Gastrocnemius medialis (tissue), 4 donors: ENCODE measurements at regions not wholly inside any gene's neighbourhood (a gene's known extent, or its start where the extent isn't known, plus 50 kb on each side); places are given as distances from the start of the nearest gene placed in this dataset.

ENCODE experiments used
- ATAC-seq, 2 donors: fragments of 150-250 bp; one replicate each; pipeline ENCODE4 v1.9.1; 2016
- DNase-seq, 2 donors: peaks; one replicate each; pipeline ENCODE4 v3.0.0-alpha.2; 2019
- H3K27ac ChIP-seq, 4 donors: fragments of 200-600 bp; sonication (generic); 1 replicate in 1 of 4; 2 replicates in 3 of 4; pipeline ENCODE4 v1.5.1; 2016 to 2018; ENCODE audit warnings: mild to moderate bottlenecking in 2 of 4, moderate library complexity in 1 of 4
- H3K27me3 ChIP-seq, 3 donors: fragments of 200-600 bp; sonication (generic) in 2 of 3; 1 replicate in 1 of 3; 2 replicates in 2 of 3; pipeline versions ENCODE4 v1.5.1 to v1.6.0; 2016 to 2019; ENCODE audit warnings: mild to moderate bottlenecking in 1 of 3, moderate library complexity in 1 of 3
- H3K36me3 ChIP-seq, 2 donors: fragments of 200-600 bp; sonication (generic) in 1 of 2; one replicate each; pipeline ENCODE4 v1.5.1; 2017 to 2018
- H3K4me1 ChIP-seq, 2 donors: fragments of 200-600 bp; sonication (generic) in 1 of 2; one replicate each; pipeline ENCODE4 v1.5.1; 2016 to 2017; ENCODE audit warnings: mild to moderate bottlenecking in 2 of 2
- H3K4me3 ChIP-seq, 4 donors: fragments of 200-600 bp; sonication (generic) in 3 of 4; 1 replicate in 1 of 4; 2 replicates in 3 of 4; pipeline ENCODE4 v1.5.1; 2016 to 2019; ENCODE audit warnings: mild to moderate bottlenecking in 2 of 4
- H3K9me3 ChIP-seq, 3 donors: fragments of 200-600 bp; sonication (generic) in 2 of 3; 1 replicate in 1 of 3; 2 replicates in 2 of 3; pipeline ENCODE4 v1.5.1; 2016 to 2019
- CTCF ChIP-seq, 5 experiments: fragments of 450-650 bp in 3 of 5; fragments of 200-600 bp in 2 of 5; sonication (generic) in 2 of 5; IDR thresholded peaks in 4 of 5; conservative IDR thresholded peaks in 1 of 5; 1 replicate in 4 of 5; 2 replicates in 1 of 5; pipeline ENCODE4 v1.5.1; 2016 to 2019; ENCODE audit warnings: antibody characterized with exemption in 5 of 5, mild to moderate bottlenecking in 3 of 5, moderate library complexity in 3 of 5
- POLR2A ChIP-seq, 2 donors: fragments of 450-650 bp; IDR thresholded peaks; one replicate each; pipeline ENCODE4 v1.6.1; 2017; ENCODE audit warnings: antibody characterized with exemption in 2 of 2, mild to moderate bottlenecking in 2 of 2, moderate library complexity in 2 of 2
- in situ Hi-C, 4 donors: fragments of 200-750 bp; cut with MboI; loops; one replicate each; pipeline versions ENCODE4 v1.15.0 to v1.8.0; 2017; ENCODE audit warnings: low sequenced_read_pairs in 4 of 4
- intact Hi-C: fragments of 100-400 bp; cut with DNase I; formaldehyde crosslinking; loops from one replicate; pipeline ENCODE4 v1.15.1; 2023; ENCODE audit warnings: low total_unique reads

GRCh38 chr13:88739195-88739594 lies 1068.0 kb downstream of the SLITRK5 start:
- no peak for TF ChIP-seq POLR2A (IDR thresholded peaks at IDR 0.05)
- no peak for TF ChIP-seq CTCF (IDR thresholded peaks at IDR 0.05 in 4 of 5, conservative IDR thresholded peaks at IDR 0.05 in 1 of 5)
- H3K27ac ChIP-seq: no peak overlapping the region
- no peak overlapping the region for H3K4me3 ChIP-seq
- H3K36me3 ChIP-seq: no peaks in the 10 kb centered on the region
- in situ Hi-C loops: no loop called here
- no peak for ATAC-seq
- no peaks in the 10 kb centered on the region for H3K27me3 ChIP-seq
- intact Hi-C loops: no loop called here
- no peaks in the 10 kb centered on the region for H3K9me3 ChIP-seq
- DNase-seq: no peak
- no peaks in the 10 kb centered on the region for H3K4me1 ChIP-seq

- Histone ChIP-seq H3K4me3 (no peak overlapping the region), H3K27ac (no peak overlapping the region), H3K9me3 (no peaks in the 10 kb centered on the region), H3K4me1 (no peaks in the 10 kb centered on the region), H3K27me3 (no peaks in the 10 kb centered on the region), H3K36me3 (no peaks in the 10 kb centered on the region)
- ATAC-seq (no peak), DNase-seq (no peak)
- TF ChIP-seq POLR2A (IDR thresholded peaks at IDR 0.05) (no peak), CTCF (IDR thresholded peaks at IDR 0.05 in 4 of 5, conservative IDR thresholded peaks at IDR 0.05 in 1 of 5) (no peak)
- in situ Hi-C loops (no loop called here), intact Hi-C loops (no loop called here)
Measured at GRCh38 chr13:88744289-88744688, 1073.1 kb downstream of the SLITRK5 start.

GRCh38 chr13:88745011-88745410 lies 1073.8 kb downstream of the SLITRK5 start:
- Histone ChIP-seq H3K9me3 (no peaks in the 10 kb centered on the region), H3K4me1 (no peaks in the 10 kb centered on the region), H3K4me3 (no peak overlapping the region), H3K36me3 (no peaks in the 10 kb centered on the region), H3K27me3 (no peaks in the 10 kb centered on the region), H3K27ac (no peak overlapping the region)
- ATAC-seq: no peak
- TF ChIP-seq POLR2A (IDR thresholded peaks at IDR 0.05) (no peak), CTCF (IDR thresholded peaks at IDR 0.05 in 4 of 5, conservative IDR thresholded peaks at IDR 0.05 in 1 of 5) (no peak)
- DNase-seq: no peak
- intact Hi-C loops (no loop called here), in situ Hi-C loops (no loop called here)

- TF ChIP-seq CTCF (IDR thresholded peaks at IDR 0.05 in 4 of 5, conservative IDR thresholded peaks at IDR 0.05 in 1 of 5): no peak
- TF ChIP-seq POLR2A (IDR thresholded peaks at IDR 0.05): no peak
- Histone ChIP-seq H3K27me3 (no peaks in the 10 kb centered on the region), H3K9me3 (no peaks in the 10 kb centered on the region), H3K36me3 (no peaks in the 10 kb centered on the region), H3K4me3 (no peak overlapping the region), H3K27ac (no peak overlapping the region), H3K4me1 (no peaks in the 10 kb centered on the region)
- ATAC-seq: no peak
- no peak for DNase-seq
- in situ Hi-C loops: no loop called here
- intact Hi-C loops: no loop called here
Measured at GRCh38 chr13:88752041-88752440, 1080.9 kb downstream of the SLITRK5 start.

- intact Hi-C loops (no loop called here), in situ Hi-C loops (no loop called here)
- no peak for TF ChIP-seq CTCF (IDR thresholded peaks at IDR 0.05 in 4 of 5, conservative IDR thresholded peaks at IDR 0.05 in 1 of 5)
- no peak for TF ChIP-seq POLR2A (IDR thresholded peaks at IDR 0.05)
- DNase-seq (no peak), ATAC-seq (no peak)
- no peaks in the 10 kb centered on the region for H3K4me1 ChIP-seq
- H3K9me3 ChIP-seq: no peaks in the 10 kb centered on the region
- H3K4me3 ChIP-seq: no peak overlapping the region
- no peak overlapping the region for H3K27ac ChIP-seq
- H3K27me3 ChIP-seq: no peaks in the 10 kb centered on the region
- H3K36me3 ChIP-seq: no peaks in the 10 kb centered on the region
Measured at GRCh38 chr13:88754141-88754540, 1083.0 kb downstream of the SLITRK5 start.
